OCI-LY7 (cell line): ENCODE measurements at regions not wholly inside any gene's neighbourhood (a gene's known extent, or its start where the extent isn't known, plus 50 kb on each side); places are given as distances from the start of the nearest gene placed in this dataset.
"Not testable (repeated sequence)": the region's sequence is repeated elsewhere in the genome, so short reads cannot be mapped to it uniquely, and the experiment has no call there.

Experiments used
- EZH2phosphoT487 ChIP-seq: fragments of 200-600 bp; sonication (generic); IDR thresholded peaks from 2 replicates; pipeline ENCODE4 v1.6.1; 2018; ENCODE audit warnings: low read depth, borderline replicate concordance, mild to moderate bottlenecking, mixed run types, antibody characterized with exemption, low read length, moderate library complexity, mixed read lengths
- TF ChIP-seq, protein P1 (sequence below): fragments of 200-600 bp; sonication (generic); conservative IDR thresholded peaks from 2 replicates; pipeline ENCODE4 v1.5.1; 2014; ENCODE audit warnings: mild to moderate bottlenecking, antibody characterized with exemption, low read length, moderate library complexity, mixed read lengths

DNA sequence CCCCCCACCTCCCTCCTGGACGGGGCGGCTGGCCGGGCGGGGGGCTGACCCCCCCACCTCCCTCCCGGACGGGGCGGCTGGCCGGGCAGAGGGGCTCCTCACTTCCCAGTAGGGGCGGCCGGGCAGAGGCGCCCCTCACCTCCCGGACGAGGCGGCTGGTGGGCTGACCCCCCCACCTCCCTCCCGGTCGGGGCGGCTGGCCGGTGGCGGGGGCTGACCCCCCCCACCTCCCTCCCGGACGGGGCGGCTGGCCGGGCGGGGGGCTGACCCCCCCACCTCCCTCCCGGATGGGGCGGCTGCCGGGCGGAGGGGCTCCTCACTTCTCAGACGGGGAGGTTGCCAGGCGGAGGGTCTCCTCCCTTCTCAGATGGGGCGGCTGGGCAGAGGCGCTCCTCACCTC, 166.9 kb upstream of the TAPT1 start:
- TF ChIP-seq, protein P1, sequence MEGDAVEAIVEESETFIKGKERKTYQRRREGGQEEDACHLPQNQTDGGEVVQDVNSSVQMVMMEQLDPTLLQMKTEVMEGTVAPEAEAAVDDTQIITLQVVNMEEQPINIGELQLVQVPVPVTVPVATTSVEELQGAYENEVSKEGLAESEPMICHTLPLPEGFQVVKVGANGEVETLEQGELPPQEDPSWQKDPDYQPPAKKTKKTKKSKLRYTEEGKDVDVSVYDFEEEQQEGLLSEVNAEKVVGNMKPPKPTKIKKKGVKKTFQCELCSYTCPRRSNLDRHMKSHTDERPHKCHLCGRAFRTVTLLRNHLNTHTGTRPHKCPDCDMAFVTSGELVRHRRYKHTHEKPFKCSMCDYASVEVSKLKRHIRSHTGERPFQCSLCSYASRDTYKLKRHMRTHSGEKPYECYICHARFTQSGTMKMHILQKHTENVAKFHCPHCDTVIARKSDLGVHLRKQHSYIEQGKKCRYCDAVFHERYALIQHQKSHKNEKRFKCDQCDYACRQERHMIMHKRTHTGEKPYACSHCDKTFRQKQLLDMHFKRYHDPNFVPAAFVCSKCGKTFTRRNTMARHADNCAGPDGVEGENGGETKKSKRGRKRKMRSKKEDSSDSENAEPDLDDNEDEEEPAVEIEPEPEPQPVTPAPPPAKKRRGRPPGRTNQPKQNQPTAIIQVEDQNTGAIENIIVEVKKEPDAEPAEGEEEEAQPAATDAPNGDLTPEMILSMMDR = not testable (repeated sequence)
- TF ChIP-seq EZH2phosphoT487 = not testable (repeated sequence)
